ENCODE measurements at regions not wholly inside any gene's neighbourhood (a gene's known extent, or its start where the extent isn't known, plus 50 kb on each side); places are given as distances from the start of the nearest gene placed in this dataset.

DNA sequence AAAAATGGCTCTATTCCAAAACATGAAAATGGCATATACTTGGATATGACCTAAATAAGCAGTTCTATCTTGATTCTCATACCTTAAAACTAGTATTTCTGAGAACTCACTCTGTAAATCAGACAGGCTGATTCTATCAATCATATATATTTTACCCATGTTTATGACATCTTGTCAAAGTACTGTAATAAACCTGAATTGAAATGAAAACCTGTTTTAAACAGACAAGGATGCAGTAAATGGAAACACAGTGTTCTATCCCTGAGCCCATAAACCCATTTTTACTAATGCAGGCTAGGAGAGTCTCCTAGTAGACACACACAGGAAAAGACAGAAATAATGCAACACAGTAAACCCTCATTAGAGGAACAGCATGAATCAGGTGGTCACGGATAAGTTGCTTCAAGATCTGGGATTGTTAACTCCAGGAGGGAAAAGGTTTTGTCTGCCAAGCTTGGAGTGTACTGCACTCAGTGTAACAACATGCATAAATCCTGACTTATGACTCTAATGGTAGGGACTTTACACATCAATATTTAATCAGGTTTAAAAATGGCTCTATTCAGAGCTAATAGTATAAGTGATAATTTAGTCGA, 93.6 kb upstream of the CPNE8 start:
- TF ChIP-seq, protein P1, sequence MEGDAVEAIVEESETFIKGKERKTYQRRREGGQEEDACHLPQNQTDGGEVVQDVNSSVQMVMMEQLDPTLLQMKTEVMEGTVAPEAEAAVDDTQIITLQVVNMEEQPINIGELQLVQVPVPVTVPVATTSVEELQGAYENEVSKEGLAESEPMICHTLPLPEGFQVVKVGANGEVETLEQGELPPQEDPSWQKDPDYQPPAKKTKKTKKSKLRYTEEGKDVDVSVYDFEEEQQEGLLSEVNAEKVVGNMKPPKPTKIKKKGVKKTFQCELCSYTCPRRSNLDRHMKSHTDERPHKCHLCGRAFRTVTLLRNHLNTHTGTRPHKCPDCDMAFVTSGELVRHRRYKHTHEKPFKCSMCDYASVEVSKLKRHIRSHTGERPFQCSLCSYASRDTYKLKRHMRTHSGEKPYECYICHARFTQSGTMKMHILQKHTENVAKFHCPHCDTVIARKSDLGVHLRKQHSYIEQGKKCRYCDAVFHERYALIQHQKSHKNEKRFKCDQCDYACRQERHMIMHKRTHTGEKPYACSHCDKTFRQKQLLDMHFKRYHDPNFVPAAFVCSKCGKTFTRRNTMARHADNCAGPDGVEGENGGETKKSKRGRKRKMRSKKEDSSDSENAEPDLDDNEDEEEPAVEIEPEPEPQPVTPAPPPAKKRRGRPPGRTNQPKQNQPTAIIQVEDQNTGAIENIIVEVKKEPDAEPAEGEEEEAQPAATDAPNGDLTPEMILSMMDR (conservative IDR thresholded peaks at IDR 0.05; ENCODE audit: low read depth, low read length) = no peak
- TF ChIP-seq EZH2 (IDR thresholded peaks at IDR 0.05; ENCODE audit: borderline replicate concordance, low read depth, low read length, poor library complexity, severe bottlenecking) = no peak
